Muscle of leg (tissue), 3 donors: ENCODE measurements at regions not wholly inside any gene's neighbourhood (a gene's known extent, or its start where the extent isn't known, plus 50 kb on each side); places are given as distances from the start of the nearest gene placed in this dataset.

Source experiments
- DNase-seq: peaks from one replicate; pipeline ENCODE4 v3.0.0; 2013
- H3K27ac ChIP-seq: one replicate; pipeline ENCODE4 v1.5.1; 2013; ENCODE audit warnings: mild to moderate bottlenecking, low read length, control low read depth
- H3K27me3 ChIP-seq: one replicate; pipeline ENCODE4 v1.6.1; 2013; ENCODE audit warnings: low read length; ENCODE audit not compliant: control insufficient read depth, insufficient read depth
- H3K36me3 ChIP-seq: one replicate; pipeline ENCODE4 v1.6.1; 2013; ENCODE audit warnings: low read length; ENCODE audit not compliant: control insufficient read depth, insufficient read depth
- H3K4me1 ChIP-seq: one replicate; pipeline ENCODE4 v1.6.1; 2013; ENCODE audit warnings: low read length; ENCODE audit not compliant: control insufficient read depth, insufficient read depth
- H3K4me3 ChIP-seq: one replicate; pipeline ENCODE4 v1.5.1; 2013; ENCODE audit warnings: low read length, control low read depth
- H3K9me3 ChIP-seq: replicated peaks from 2 replicates; pipeline ENCODE4 v1.6.1; 2013; ENCODE audit warnings: low read depth, low read length; ENCODE audit not compliant: control insufficient read depth
- WGBS: methylation state at CpG from one replicate; pipeline ENCODE4 v1.1.5; 2013; ENCODE audit warnings: missing lambda C conversion rate; ENCODE audit not compliant: insufficient coverage; 5-methylcytosine and 5-hydroxymethylcytosine counted together

DNA sequence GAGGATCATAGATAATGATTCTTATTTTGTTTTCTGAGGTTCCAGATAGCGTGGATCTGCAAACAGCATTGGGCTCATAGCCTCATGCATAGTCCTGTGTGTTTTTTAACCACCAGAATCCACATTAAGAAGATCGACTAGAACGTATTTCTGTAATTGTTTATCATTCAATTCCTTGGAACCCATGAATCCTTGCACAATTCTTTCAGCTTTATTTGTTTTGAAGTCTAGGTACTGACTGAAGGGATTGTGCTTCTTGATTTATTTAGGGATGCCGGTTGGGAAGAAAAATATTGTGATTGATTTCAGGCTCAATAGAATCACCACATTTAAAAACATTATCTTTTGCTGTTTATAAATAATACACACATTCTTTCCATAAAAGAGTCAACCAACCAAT is 314.6 kb upstream of the ZNF717 start:
- Histone ChIP-seq H3K27ac (no peak overlapping the region), H3K27me3 (no peaks in the 10 kb centered on the region), H3K4me3 (no peak overlapping the region), H3K36me3 (no peaks in the 10 kb centered on the region), H3K4me1 (no peaks in the 10 kb centered on the region), H3K9me3 (no peaks in the 10 kb centered on the region)
- DNase-seq = no peak
- no CpG with 5 or more reads among the region's 4 CpGs for WGBS

DNA sequence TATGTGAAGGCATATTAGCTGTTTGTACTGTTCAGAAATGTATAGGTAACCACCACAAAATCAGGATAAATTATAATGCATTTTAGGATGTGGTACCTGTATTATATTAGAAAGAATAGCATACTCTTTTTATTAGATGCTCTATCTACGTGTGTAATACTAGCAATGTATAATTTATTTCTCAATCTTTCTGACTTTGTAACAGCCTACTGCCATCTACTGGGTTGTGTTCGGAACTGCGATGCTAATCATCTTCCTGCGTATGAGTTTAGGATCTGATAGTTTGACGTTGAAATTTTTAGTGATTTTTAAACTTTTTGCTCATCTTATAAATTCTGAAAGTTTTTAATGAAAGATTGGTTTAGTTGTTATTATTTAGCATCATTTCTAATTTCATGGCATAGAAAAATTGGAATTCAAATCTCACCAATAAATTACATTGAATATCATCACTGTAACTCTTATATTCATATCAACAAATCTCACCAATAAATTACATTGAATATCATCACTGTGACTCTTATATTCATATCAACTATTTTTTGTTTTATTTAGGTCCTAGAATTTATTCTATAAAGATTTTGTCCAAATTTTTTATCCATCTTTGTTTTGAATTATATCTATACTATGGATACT is 322.7 kb upstream of the ZNF717 start:
- Histone ChIP-seq H3K36me3 (no peaks in the 10 kb centered on the region), H3K27ac (no peak overlapping the region), H3K9me3 (no peaks in the 10 kb centered on the region), H3K4me1 (no peaks in the 10 kb centered on the region), H3K4me3 (no peak overlapping the region), H3K27me3 (no peaks in the 10 kb centered on the region)
- DNase-seq = peak; percentile 34
- WGBS = no CpG with 5 or more reads among the region's 5 CpGs

- Histone ChIP-seq H3K9me3 (no peaks in the 10 kb centered on the region), H3K36me3 (no peaks in the 10 kb centered on the region), H3K4me3 (no peak overlapping the region), H3K4me1 (no peaks in the 10 kb centered on the region), H3K27ac (no peak overlapping the region), H3K27me3 (no peaks in the 10 kb centered on the region)
- no peak for DNase-seq
- WGBS = 83% methylated on average over 2 of the region's 2 CpGs
These were observed 326.5 kb upstream of the ZNF717 start for GRCh38 chr3:76111808-76112207.

GRCh38 chr3:76122007-76122406 is 336.7 kb upstream of the ZNF717 start:
- Histone ChIP-seq H3K9me3 (no peaks in the 10 kb centered on the region), H3K27ac (no peak overlapping the region), H3K4me3 (no peak overlapping the region), H3K4me1 (no peaks in the 10 kb centered on the region), H3K36me3 (no peaks in the 10 kb centered on the region), H3K27me3 (no peaks in the 10 kb centered on the region)
- DNase-seq = no peak

GRCh38 chr3:76129441-76129840 is 344.1 kb upstream of the ZNF717 start:
- Histone ChIP-seq H3K4me1 (no peaks in the 10 kb centered on the region), H3K27me3 (no peaks in the 10 kb centered on the region), H3K4me3 (no peak overlapping the region), H3K9me3 (no peaks in the 10 kb centered on the region), H3K36me3 (no peaks in the 10 kb centered on the region), H3K27ac (no peak overlapping the region)
- WGBS = no CpG with 5 or more reads among the region's 3 CpGs
- no peak for DNase-seq

DNA sequence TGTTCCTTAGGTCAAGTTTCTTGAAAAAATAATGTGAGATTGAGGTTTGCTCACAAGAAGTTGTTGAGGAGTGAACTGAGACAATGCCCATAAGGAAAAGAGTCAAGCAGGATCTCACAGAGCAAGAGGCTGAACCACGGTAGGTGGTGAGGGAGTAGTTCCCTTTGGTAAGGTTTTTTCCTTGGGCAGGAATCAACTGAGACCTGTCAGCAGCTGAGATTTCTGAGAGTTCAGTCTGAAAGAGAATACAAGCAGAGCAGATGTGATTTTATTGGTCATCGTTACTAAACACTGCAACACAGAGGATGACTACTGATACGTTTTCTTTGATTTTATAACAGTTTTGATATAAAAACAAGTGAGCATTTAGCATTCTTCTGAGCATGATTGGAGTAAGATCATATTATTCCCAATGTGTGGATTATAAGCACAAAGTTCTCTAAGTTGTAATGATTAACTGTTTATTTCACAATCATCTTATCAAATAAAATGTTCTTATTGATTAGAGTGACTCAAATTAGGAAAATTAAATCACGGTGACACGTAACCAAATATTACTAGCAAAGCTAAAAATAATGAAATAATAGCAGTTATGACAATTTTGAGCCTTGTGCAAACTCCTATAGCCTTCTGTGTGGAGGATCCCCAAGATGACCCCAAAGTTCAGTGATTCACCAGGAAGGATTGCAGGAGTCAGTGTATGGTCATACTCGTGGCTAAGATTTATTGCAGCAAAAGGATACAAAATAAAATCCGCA is 346.2 kb upstream of the ZNF717 start:
- H3K36me3 ChIP-seq = no peaks in the 10 kb centered on the region
- H3K4me3 ChIP-seq = no peak overlapping the region
- no peak overlapping the region for H3K27ac ChIP-seq
- no peaks in the 10 kb centered on the region for H3K27me3 ChIP-seq
- H3K4me1 ChIP-seq = no peaks in the 10 kb centered on the region
- no peak for DNase-seq
- H3K9me3 ChIP-seq = no peaks in the 10 kb centered on the region
- 59% methylated on average over 3 of the region's 7 CpGs for WGBS

GRCh38 chr3:76132154-76132470 is 346.8 kb upstream of the ZNF717 start:
- no peak overlapping the region for H3K4me3 ChIP-seq
- H3K9me3 ChIP-seq = no peaks in the 10 kb centered on the region
- H3K4me1 ChIP-seq = no peaks in the 10 kb centered on the region
- no peak for DNase-seq
- WGBS = 40% methylated on average over 1 of the region's 3 CpGs
- H3K27me3 ChIP-seq = no peaks in the 10 kb centered on the region
- no peak overlapping the region for H3K27ac ChIP-seq
- H3K36me3 ChIP-seq = no peaks in the 10 kb centered on the region

DNA sequence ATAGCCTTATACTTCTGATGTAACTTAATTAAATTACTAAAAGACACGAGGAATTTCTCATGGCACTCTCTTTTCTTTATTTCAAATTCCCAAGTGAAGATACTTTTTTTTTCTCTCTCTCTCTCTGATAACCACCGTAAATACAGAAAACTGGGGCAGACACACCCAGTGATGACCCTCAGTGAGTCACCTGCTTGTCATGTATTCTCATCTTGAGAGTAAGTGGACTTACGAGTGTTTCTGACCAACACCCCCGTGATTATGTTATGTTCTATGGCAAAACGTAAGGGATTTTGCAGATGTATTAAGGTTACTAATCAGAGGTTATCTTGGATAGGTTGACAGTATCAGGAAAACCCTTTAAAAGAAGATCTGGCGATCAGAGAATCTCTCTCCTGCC is 348.8 kb upstream of the ZNF717 start:
- no peaks in the 10 kb centered on the region for H3K27me3 ChIP-seq
- H3K4me3 ChIP-seq = no peak overlapping the region
- no peak overlapping the region for H3K27ac ChIP-seq
- no peaks in the 10 kb centered on the region for H3K36me3 ChIP-seq
- H3K9me3 ChIP-seq = no peaks in the 10 kb centered on the region
- DNase-seq = no peak
- no peaks in the 10 kb centered on the region for H3K4me1 ChIP-seq
- 100% methylated on average over 1 of the region's 6 CpGs for WGBS

GRCh38 chr3:76138921-76139320 is 353.6 kb upstream of the ZNF717 start:
- H3K9me3 ChIP-seq = no peaks in the 10 kb centered on the region
- peak; percentile 6 for DNase-seq
- WGBS = no CpG with 5 or more reads among the region's 2 CpGs
- H3K4me1 ChIP-seq = no peaks in the 10 kb centered on the region
- no peaks in the 10 kb centered on the region for H3K27me3 ChIP-seq
- H3K27ac ChIP-seq = no peak overlapping the region
- H3K36me3 ChIP-seq = no peaks in the 10 kb centered on the region
- H3K4me3 ChIP-seq = no peak overlapping the region

GRCh38 chr3:76147846-76148245 is 362.5 kb upstream of the ZNF717 start:
- Histone ChIP-seq H3K4me1 (no peaks in the 10 kb centered on the region), H3K27ac (no peak overlapping the region), H3K4me3 (no peak overlapping the region), H3K36me3 (no peaks in the 10 kb centered on the region), H3K27me3 (no peaks in the 10 kb centered on the region), H3K9me3 (peaks cover 5% of the 10 kb centered on the region)
- DNase-seq = no peak
- no CpG with 5 or more reads among the region's 2 CpGs for WGBS

GRCh38 chr3:76152028-76152427 is 366.7 kb upstream of the ZNF717 start:
- H3K27ac ChIP-seq = no peak overlapping the region
- no CpG with 5 or more reads among the region's 1 CpG for WGBS
- H3K36me3 ChIP-seq = no peaks in the 10 kb centered on the region
- no peaks in the 10 kb centered on the region for H3K27me3 ChIP-seq
- H3K4me3 ChIP-seq = no peak overlapping the region
- H3K4me1 ChIP-seq = no peaks in the 10 kb centered on the region
- H3K9me3 ChIP-seq = peaks cover 5% of the 10 kb centered on the region
- no peak for DNase-seq
